ENCODE measurements at regions not wholly inside any gene's neighbourhood (a gene's known extent, or its start where the extent isn't known, plus 50 kb on each side); places are given as distances from the start of the nearest gene placed in this dataset.

DNA sequence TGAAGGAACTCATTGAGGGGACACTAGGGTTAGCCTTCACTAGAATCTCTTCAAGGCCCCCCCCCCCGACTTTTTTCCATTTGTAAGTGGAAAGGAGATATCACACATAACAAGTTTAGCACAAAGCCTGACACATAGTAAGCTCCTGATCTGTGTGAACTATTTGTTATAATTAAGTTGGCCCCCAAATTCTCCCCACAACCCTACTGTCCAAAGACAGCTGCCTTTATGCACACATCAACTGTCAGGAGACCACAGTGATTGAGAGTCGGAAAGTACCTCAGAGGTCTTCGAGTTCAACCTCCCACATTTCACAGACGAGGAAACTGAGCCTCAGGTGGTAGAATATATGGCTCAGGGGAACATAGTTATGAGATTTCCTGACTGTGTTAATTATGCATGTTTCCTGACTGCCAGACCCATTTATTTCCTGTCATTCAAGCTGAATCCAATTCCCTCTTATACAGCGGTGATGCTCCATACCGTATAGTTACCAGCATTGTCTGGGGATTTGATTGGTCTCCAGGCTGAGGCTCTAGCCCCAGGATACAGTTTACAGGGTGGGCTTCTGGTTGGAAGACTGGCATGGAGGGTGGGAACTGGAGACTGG lies 227.4 kb upstream of the CMC1 start:
- TF ChIP-seq SIN3A (IDR thresholded peaks at IDR 0.05; ENCODE audit: low read depth) = no peak
- TF ChIP-seq POLR2A (IDR thresholded peaks at IDR 0.05; ENCODE audit: borderline replicate concordance, extremely low read depth, insufficient read depth, insufficient read length) = no peak
- no peak for TF ChIP-seq POLR2AphosphoS5 (IDR thresholded peaks at IDR 0.05; ENCODE audit: low read depth, low read length)
- no peak for TF ChIP-seq SP1 (IDR thresholded peaks at IDR 0.05; ENCODE audit: low read depth)
- TF ChIP-seq, protein P1, sequence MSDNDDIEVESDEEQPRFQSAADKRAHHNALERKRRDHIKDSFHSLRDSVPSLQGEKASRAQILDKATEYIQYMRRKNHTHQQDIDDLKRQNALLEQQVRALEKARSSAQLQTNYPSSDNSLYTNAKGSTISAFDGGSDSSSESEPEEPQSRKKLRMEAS (IDR thresholded peaks at IDR 0.05) = no peak
- TF ChIP-seq, protein P2, sequence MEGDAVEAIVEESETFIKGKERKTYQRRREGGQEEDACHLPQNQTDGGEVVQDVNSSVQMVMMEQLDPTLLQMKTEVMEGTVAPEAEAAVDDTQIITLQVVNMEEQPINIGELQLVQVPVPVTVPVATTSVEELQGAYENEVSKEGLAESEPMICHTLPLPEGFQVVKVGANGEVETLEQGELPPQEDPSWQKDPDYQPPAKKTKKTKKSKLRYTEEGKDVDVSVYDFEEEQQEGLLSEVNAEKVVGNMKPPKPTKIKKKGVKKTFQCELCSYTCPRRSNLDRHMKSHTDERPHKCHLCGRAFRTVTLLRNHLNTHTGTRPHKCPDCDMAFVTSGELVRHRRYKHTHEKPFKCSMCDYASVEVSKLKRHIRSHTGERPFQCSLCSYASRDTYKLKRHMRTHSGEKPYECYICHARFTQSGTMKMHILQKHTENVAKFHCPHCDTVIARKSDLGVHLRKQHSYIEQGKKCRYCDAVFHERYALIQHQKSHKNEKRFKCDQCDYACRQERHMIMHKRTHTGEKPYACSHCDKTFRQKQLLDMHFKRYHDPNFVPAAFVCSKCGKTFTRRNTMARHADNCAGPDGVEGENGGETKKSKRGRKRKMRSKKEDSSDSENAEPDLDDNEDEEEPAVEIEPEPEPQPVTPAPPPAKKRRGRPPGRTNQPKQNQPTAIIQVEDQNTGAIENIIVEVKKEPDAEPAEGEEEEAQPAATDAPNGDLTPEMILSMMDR (IDR thresholded peaks at IDR 0.05 in 2 of 3, conservative IDR thresholded peaks at IDR 0.05 in 1 of 3; ENCODE audit: borderline replicate concordance in 1 of 3, insufficient read depth in 1 of 3, low read depth in 2 of 3, low read length in 2 of 3) = no peak
- TF ChIP-seq EZH2 (IDR thresholded peaks at IDR 0.05) = no peak
- no peak for TF ChIP-seq ATF3 (IDR thresholded peaks at IDR 0.05)
- TF ChIP-seq YY1 (IDR thresholded peaks at IDR 0.05; ENCODE audit: extremely low read depth, insufficient replicate concordance, low read depth, low read length) = no peak
